ENCODE measurements at regions not wholly inside any gene's neighbourhood (a gene's known extent, or its start where the extent isn't known, plus 50 kb on each side); places are given as distances from the start of the nearest gene placed in this dataset.

DNA sequence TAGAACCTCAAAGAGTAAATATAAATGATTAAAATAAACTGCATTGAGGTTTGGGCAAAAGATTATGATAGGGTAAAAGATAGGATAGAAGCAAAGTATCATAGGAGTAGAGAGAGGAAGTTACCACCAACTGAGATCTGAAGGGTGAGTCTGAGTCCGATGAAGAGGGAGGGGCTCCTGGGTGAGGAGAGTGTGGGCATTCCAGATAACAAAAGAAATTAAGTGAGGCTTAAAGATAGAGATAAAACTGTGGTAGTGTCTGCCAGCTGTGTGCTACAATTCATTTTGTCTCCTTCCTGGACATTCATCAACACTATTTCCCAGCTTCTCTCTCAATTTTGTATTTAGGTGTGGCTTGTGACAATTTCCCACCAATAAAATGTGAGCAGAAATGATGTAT, 343.0 kb upstream of the PLSCR5 start:
- TF ChIP-seq, protein P1, sequence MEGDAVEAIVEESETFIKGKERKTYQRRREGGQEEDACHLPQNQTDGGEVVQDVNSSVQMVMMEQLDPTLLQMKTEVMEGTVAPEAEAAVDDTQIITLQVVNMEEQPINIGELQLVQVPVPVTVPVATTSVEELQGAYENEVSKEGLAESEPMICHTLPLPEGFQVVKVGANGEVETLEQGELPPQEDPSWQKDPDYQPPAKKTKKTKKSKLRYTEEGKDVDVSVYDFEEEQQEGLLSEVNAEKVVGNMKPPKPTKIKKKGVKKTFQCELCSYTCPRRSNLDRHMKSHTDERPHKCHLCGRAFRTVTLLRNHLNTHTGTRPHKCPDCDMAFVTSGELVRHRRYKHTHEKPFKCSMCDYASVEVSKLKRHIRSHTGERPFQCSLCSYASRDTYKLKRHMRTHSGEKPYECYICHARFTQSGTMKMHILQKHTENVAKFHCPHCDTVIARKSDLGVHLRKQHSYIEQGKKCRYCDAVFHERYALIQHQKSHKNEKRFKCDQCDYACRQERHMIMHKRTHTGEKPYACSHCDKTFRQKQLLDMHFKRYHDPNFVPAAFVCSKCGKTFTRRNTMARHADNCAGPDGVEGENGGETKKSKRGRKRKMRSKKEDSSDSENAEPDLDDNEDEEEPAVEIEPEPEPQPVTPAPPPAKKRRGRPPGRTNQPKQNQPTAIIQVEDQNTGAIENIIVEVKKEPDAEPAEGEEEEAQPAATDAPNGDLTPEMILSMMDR (IDR thresholded peaks at IDR 0.05) = no peak
- TF ChIP-seq POLR2A (IDR thresholded peaks at IDR 0.05) = no peak
- no peak overlapping the region for H3K27ac ChIP-seq
- no peaks in the 10 kb centered on the region for H3K4me1 ChIP-seq
- H3K36me3 ChIP-seq = no peaks in the 10 kb centered on the region
- H3K27me3 ChIP-seq = no peaks in the 10 kb centered on the region
- DNase-seq = no peak
- H3K9me3 ChIP-seq = no peaks in the 10 kb centered on the region
- H3K4me3 ChIP-seq = no peak overlapping the region

DNA sequence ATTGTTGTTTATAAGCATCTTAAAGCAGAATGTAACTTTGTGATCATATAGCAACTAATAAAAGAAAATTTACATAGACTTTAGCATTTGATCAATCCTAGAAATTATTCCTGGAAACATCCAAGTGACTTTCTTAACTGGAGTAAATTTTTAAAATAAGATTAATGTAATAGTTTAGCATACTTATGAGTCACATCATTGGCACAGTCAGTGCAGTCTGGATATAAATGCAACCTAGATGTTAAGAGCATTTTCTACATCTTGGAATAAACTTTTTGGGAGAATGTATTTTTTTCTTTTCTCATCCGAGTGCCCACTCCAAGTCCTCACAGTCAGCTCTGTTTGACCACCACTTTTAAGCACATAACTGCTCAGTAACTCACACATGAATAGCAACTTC, 324.6 kb upstream of the PLSCR5 start:
- no peak overlapping the region for H3K27ac ChIP-seq
- no peaks in the 10 kb centered on the region for H3K27me3 ChIP-seq
- no peak for TF ChIP-seq POLR2A (IDR thresholded peaks at IDR 0.05)
- TF ChIP-seq, protein P1 (IDR thresholded peaks at IDR 0.05) = no peak
- H3K4me1 ChIP-seq = no peaks in the 10 kb centered on the region
- no peak for DNase-seq
- no peak overlapping the region for H3K4me3 ChIP-seq
- H3K9me3 ChIP-seq = no peaks in the 10 kb centered on the region
- no peaks in the 10 kb centered on the region for H3K36me3 ChIP-seq

DNA sequence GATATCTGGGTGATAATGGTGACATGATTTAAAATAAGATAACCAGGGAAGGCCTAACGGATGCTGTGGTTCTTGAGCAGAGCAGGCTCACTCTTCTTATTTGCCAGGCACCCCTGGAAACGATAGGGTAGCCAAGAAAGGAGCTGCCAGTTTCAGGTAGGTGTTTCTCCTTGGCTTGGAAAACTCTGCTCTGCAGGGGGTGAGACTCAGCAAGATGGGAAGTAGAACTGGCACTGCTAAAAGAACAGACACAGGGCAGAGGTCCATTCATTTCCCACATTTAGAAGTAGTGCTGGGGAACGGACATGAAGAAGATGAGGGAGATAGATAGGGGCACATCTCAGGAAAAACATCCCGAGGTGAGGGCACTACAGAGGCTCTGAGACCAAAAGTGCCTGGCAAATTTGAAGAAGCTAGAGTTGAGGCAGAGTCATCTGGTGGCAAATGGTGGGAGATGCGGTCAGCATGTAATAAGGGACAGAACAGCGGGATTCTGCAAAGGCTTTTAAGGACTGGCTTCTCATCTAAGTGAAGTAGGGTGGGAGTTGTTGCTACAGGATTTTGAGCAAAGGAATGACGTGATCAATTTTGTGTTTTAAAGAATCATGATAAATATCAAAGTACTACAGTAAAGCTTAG, 323.4 kb upstream of the PLSCR5 start:
- H3K27me3 ChIP-seq = no peaks in the 10 kb centered on the region
- H3K36me3 ChIP-seq = no peaks in the 10 kb centered on the region
- no peaks in the 10 kb centered on the region for H3K9me3 ChIP-seq
- no peak for DNase-seq
- no peak for TF ChIP-seq POLR2A (IDR thresholded peaks at IDR 0.05)
- TF ChIP-seq, protein P1 (IDR thresholded peaks at IDR 0.05) = no peak
- H3K4me3 ChIP-seq = no peak overlapping the region
- no peaks in the 10 kb centered on the region for H3K4me1 ChIP-seq
- H3K27ac ChIP-seq = no peak overlapping the region

DNA sequence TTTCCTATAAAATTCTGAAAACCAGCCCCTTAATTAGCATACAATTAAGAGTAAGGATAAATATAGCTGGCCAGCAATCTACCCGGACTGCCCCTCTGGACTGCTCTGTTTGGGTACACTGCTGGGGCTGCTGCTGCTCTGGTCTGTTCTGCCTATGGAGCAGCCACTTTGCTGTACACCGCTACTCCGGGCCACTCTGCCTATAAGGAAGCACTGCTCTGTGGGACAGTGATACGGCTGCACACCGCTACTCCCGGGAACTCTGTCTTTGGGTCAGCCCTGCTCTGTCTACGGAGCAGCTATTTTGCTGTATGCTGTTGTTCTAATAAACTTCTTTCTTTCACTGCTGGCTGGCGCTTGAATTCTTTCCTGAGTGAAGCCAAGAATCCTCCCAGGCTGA, 316.5 kb upstream of the PLSCR5 start:
- Histone ChIP-seq H3K36me3 (no peaks in the 10 kb centered on the region), H3K9me3 (no peaks in the 10 kb centered on the region), H3K4me3 (no peak overlapping the region), H3K27me3 (no peaks in the 10 kb centered on the region), H3K4me1 (no peaks in the 10 kb centered on the region), H3K27ac (no peak overlapping the region)
- no peak for DNase-seq
- TF ChIP-seq POLR2A (IDR thresholded peaks at IDR 0.05) = no peak
- TF ChIP-seq, protein P1 (IDR thresholded peaks at IDR 0.05) = no peak

GRCh38 chr3:146914409-146914808, 309.3 kb upstream of the PLSCR5 start:
- H3K27ac ChIP-seq = no peak overlapping the region
- H3K36me3 ChIP-seq = no peaks in the 10 kb centered on the region
- H3K4me3 ChIP-seq = no peak overlapping the region
- DNase-seq = no peak
- no peaks in the 10 kb centered on the region for H3K4me1 ChIP-seq
- H3K9me3 ChIP-seq = no peaks in the 10 kb centered on the region
- TF ChIP-seq POLR2A (IDR thresholded peaks at IDR 0.05) = no peak
- TF ChIP-seq, protein P1 (IDR thresholded peaks at IDR 0.05) = no peak
- no peaks in the 10 kb centered on the region for H3K27me3 ChIP-seq

All from Peyer's patch (tissue), 4 donors.